Activated T-cell treated with anti-CD3 and anti-CD28 coated beads, Interleukin-2, amount 50 U/mL, for 48 hours (primary cell): ENCODE measurements at regions not wholly inside any gene's neighbourhood (a gene's known extent, or its start where the extent isn't known, plus 50 kb on each side); places are given as distances from the start of the nearest gene placed in this dataset.
"Not testable (repeated sequence)": the region's sequence is repeated elsewhere in the genome, so short reads cannot be mapped to it uniquely, and the experiment has no call there.

ENCODE experiments used
- DNase-seq, 2 experiments: peaks; one replicate each; pipeline ENCODE4 v3.0.0-alpha.2; 2020

DNA sequence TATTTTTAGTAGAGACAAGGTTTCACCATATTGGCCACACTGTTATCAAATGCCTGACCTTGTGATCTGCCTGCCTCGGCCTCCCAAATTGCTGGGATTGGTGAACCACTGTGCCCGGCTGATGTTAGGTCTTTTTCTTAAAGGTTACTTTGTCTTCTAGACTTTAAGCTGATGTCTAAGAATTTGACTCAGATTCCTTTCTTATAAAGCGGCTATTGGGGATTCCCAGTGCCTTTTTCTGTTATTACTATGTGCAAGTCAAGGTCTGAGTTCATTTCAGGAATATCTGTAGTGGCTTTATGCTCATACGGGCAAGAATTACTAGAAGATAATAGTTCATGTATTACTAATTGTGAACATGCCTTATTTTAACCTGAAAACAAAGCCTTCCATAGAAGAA lies 102.8 kb downstream of the LAT start:
- peak in 1 of 2 experiments; percentile 29 for DNase-seq

- DNase-seq = peak; percentile 59 to 62
Measured at GRCh38 chr16:29081829-29082639, 97.2 kb downstream of the LAT start.

- peak; percentile 72 to 75 for DNase-seq
Measured at GRCh38 chr16:29074554-29075402, 89.9 kb downstream of the LAT start.

GRCh38 chr16:29062235-29062634 lies 77.4 kb downstream of the LAT start:
- DNase-seq = not testable (repeated sequence)

DNA sequence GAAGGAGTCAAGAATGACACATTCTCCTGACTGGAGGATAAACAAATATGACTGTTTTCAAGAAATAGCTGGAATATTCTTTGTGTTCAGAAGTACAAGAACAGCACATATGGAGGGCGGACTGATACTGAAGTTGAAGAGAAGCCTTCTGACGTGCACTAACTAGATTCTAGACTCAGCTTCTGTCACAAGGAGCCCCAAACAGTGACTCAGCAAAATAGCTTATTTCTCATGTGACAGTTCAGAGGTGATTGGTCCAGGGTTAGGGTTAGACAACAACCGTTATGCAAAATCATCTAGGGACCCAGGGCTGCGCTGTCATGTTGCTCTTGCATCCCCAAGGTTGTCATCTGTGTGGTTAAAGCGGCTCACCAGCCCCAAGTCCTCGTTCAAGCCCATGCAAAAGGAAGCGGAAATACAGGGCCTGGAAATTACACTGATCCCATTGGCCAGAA lies 76.6 kb downstream of the LAT start:
- DNase-seq = not testable (repeated sequence)

DNA sequence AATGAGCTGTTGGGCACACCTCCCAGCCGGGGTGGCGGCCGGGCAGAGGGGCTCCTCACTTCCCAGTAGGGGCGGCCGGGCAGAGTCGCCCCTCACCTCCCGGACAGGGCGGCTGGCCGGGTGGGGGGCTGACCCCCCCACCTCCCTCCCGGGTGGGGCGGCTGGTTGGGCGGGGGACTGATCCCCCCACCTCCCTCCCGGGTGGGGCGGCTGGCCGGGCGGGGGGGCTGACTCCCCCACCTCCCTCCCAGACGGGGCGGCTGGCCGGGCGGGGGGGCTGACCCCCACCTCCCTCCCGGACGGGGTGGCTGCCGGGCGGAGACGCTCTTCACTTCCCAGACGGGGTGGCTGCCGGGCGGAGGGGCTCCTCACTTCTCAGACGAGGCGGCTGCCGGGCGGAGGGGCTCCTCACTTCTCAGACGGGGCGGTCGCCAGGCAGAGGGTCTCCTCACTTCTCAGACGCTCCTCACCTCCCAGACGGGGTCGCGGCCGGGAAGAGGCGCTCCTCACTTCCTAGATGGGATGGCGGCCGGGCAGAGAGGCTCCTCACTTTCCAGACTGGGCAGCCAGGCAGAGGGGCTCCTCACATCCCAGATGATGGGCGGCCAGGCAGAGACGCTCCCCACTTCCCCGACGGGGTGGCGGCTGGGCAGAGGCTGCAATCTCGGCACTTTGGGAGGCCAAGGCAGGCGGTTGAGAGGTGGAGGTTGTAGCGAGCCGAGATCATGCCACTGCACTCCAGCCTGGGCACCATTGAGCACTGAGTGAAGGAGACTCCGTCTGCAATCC lies 75.4 kb downstream of the LAT start:
- not testable (repeated sequence) for DNase-seq

DNA sequence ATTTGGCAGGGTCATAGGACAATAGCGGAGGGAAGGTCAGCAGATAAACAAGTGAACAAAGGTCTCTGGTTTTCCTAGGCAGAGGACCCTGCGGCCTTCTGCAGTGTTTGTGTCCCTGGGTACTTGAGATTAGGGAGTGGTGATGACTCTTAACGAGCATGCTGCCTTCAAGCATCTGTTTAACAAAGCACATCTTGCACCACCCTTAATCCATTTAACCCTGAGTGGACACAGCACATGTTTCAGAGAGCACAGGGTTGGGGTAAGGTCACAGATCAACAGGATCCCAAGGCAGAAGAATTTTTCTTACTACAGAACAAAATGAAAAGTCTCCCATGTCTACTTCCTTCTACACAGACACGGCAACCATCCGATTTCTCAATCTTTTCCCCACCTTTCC lies 74.7 kb downstream of the LAT start:
- not testable (repeated sequence) for DNase-seq
